CD4-positive, alpha-beta T cell (primary cell): ENCODE measurements at regions not wholly inside any gene's neighbourhood (a gene's known extent, or its start where the extent isn't known, plus 50 kb on each side); places are given as distances from the start of the nearest gene placed in this dataset.

Experiments used
- ATAC-seq: fragments of 200-7000 bp; cut with Tn5 transposase; one replicate; pipeline ENCODE4 v1.10.0; 2022; ENCODE audit warnings: mild to moderate bottlenecking; ENCODE audit not compliant: poor library complexity
- CTCF ChIA-PET: fragments of 350-600 bp; sonication (Branson Sonifier 250); formaldehyde crosslinking; loops from one replicate; lab custom pipeline; 2021; ENCODE audit warnings: antibody characterized with exemption, inconsistent platforms; lab: Charles Lee
- POLR2A ChIA-PET: fragments of 350-600 bp; sonication (Branson Sonifier 250); formaldehyde crosslinking; loops from one replicate; lab custom pipeline; 2021; ENCODE audit warnings: antibody characterized with exemption, inconsistent platforms; lab: Charles Lee
- DNase-seq, 14 experiments: peaks; one replicate each; pipeline ENCODE4 v3.0.0-alpha.2; 2013 to 2020; ENCODE audit warnings: mixed read lengths in 2 of 14
- H3K27ac ChIP-seq, 2 donors: one replicate each; pipeline versions ENCODE4 v1.5.1 to v1.7.0; 2013; ENCODE audit warnings: low read length in 2 of 2, low read depth in 1 of 2, mild to moderate bottlenecking in 1 of 2
- H3K27me3 ChIP-seq, 2 experiments: 1 replicate in 1 of 2; 2 replicates in 1 of 2; pipeline versions ENCODE4 v1.6.1 to v1.7.0; 2013; ENCODE audit warnings: low read length in 2 of 2, control low read depth in 1 of 2, mild to moderate bottlenecking in 1 of 2, moderate library complexity in 1 of 2; ENCODE audit not compliant: insufficient read depth in 2 of 2, control insufficient read depth in 1 of 2
- H3K36me3 ChIP-seq: one replicate; pipeline ENCODE4 v1.6.1; 2013; ENCODE audit warnings: low read length, control low read depth; ENCODE audit not compliant: insufficient read depth
- H3K4me1 ChIP-seq: one replicate; pipeline ENCODE4 v1.6.1; 2013; ENCODE audit warnings: low read length, control low read depth; ENCODE audit not compliant: insufficient read depth
- H3K4me3 ChIP-seq: one replicate; pipeline ENCODE4 v1.5.1; 2013; ENCODE audit warnings: mild to moderate bottlenecking, low read length, moderate library complexity
- H3K9me3 ChIP-seq, 2 experiments: 1 replicate in 1 of 2; 2 replicates in 1 of 2; pipeline versions ENCODE4 v1.6.1 to v1.7.0; 2013; ENCODE audit warnings: low read length in 2 of 2, mild to moderate bottlenecking in 2 of 2, control low read depth in 1 of 2, moderate library complexity in 1 of 2; ENCODE audit not compliant: control insufficient read depth in 1 of 2, insufficient read depth in 1 of 2
- H3K27ac Mint-ChIP-seq: one replicate; pipeline ENCODE4 v1.8.0; 2020; ENCODE audit warnings: mixed read lengths
- H3K27me3 Mint-ChIP-seq: one replicate; pipeline ENCODE4 v1.8.0; 2021; ENCODE audit warnings: mixed read lengths
- H3K36me3 Mint-ChIP-seq: one replicate; pipeline ENCODE4 v1.8.0; 2021; ENCODE audit warnings: low read depth, mixed read lengths
- H3K4me1 Mint-ChIP-seq: one replicate; pipeline ENCODE4 v1.8.0; 2021; ENCODE audit warnings: low read depth, mixed read lengths
- H3K4me3 Mint-ChIP-seq: one replicate; pipeline ENCODE4 v1.8.0; 2020; ENCODE audit warnings: mild to moderate bottlenecking, mixed read lengths
- H3K9me3 Mint-ChIP-seq: one replicate; pipeline ENCODE4 v1.8.0; 2020; ENCODE audit warnings: mixed read lengths
- intact Hi-C, 2 experiments: fragments of 100-400 bp; cut with DNase I in 1 of 2; cut with micrococcal nuclease in 1 of 2; formaldehyde crosslinking; loops; one replicate each; pipeline versions ENCODE4 v1.15.1 to v1.9.0; 2023 to 2025; cut with DNase I, micrococcal nuclease
- TF ChIP-seq, protein P1 (sequence below): fragments of 200-600 bp; IDR thresholded peaks from one replicate; pipeline ENCODE4 v1.8.0; 2022; ENCODE audit warnings: antibody characterized with exemption, mild to moderate bottlenecking

GRCh38 chr10:121355161-121355560 is 243.1 kb downstream of the FGFR2 start:
- no peak overlapping the region for H3K27ac ChIP-seq
- no peaks in the 10 kb centered on the region for H3K36me3 Mint-ChIP-seq
- CTCF ChIA-PET = no interaction called here
- H3K4me1 Mint-ChIP-seq = no peaks in the 10 kb centered on the region
- intact Hi-C loops = no loop called here
- H3K27ac Mint-ChIP-seq = no peak overlapping the region
- no peaks in the 10 kb centered on the region for H3K27me3 ChIP-seq
- H3K4me3 Mint-ChIP-seq = no peak overlapping the region
- H3K36me3 ChIP-seq = no peaks in the 10 kb centered on the region
- no peak for ATAC-seq
- H3K4me3 ChIP-seq = no peak overlapping the region
- H3K4me1 ChIP-seq = no peaks in the 10 kb centered on the region
- TF ChIP-seq, protein P1, sequence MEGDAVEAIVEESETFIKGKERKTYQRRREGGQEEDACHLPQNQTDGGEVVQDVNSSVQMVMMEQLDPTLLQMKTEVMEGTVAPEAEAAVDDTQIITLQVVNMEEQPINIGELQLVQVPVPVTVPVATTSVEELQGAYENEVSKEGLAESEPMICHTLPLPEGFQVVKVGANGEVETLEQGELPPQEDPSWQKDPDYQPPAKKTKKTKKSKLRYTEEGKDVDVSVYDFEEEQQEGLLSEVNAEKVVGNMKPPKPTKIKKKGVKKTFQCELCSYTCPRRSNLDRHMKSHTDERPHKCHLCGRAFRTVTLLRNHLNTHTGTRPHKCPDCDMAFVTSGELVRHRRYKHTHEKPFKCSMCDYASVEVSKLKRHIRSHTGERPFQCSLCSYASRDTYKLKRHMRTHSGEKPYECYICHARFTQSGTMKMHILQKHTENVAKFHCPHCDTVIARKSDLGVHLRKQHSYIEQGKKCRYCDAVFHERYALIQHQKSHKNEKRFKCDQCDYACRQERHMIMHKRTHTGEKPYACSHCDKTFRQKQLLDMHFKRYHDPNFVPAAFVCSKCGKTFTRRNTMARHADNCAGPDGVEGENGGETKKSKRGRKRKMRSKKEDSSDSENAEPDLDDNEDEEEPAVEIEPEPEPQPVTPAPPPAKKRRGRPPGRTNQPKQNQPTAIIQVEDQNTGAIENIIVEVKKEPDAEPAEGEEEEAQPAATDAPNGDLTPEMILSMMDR = no peak
- no peak for DNase-seq
- peaks cover 4% of the 10 kb centered on the region for H3K9me3 Mint-ChIP-seq
- H3K9me3 ChIP-seq = peaks cover 0 to 4% of the 10 kb centered on the region in 2 experiments
- POLR2A ChIA-PET = no interaction called here
- H3K27me3 Mint-ChIP-seq = no peaks in the 10 kb centered on the region

DNA sequence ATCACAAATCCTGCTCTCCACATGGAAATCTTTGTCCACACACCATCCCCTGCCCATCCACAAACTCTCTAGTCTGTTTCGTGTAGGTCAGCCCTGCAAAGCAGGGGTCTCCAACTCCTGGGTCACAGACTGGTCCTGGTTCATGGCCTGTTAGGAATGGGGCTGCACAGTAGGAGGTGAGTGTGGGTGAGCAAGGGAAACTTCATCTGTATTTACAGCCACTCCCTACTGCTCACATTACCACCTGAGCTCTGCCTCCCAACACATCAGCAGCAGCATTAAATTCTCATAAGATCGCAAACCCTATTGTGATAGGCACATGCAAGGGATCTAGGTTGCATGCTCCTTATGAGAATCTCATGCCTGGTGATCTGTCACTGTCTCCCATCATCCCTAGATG is 242.1 kb downstream of the FGFR2 start:
- Mint-ChIP-seq H3K4me3 (no peak overlapping the region), H3K36me3 (no peaks in the 10 kb centered on the region), H3K27me3 (no peaks in the 10 kb centered on the region), H3K4me1 (no peaks in the 10 kb centered on the region), H3K9me3 (peaks cover 1% of the 10 kb centered on the region), H3K27ac (no peak overlapping the region)
- peaks cover 0 to 4% of the 10 kb centered on the region in 2 experiments for H3K9me3 ChIP-seq
- H3K27me3 ChIP-seq = no peaks in the 10 kb centered on the region
- H3K27ac ChIP-seq = no peak overlapping the region
- TF ChIP-seq, protein P1 = no peak
- H3K4me1 ChIP-seq = no peaks in the 10 kb centered on the region
- H3K36me3 ChIP-seq = no peaks in the 10 kb centered on the region
- intact Hi-C loops = no loop called here
- no peak overlapping the region for H3K4me3 ChIP-seq
- CTCF ChIA-PET = no interaction called here
- no peak for DNase-seq
- POLR2A ChIA-PET = no interaction called here
- no peak for ATAC-seq

DNA sequence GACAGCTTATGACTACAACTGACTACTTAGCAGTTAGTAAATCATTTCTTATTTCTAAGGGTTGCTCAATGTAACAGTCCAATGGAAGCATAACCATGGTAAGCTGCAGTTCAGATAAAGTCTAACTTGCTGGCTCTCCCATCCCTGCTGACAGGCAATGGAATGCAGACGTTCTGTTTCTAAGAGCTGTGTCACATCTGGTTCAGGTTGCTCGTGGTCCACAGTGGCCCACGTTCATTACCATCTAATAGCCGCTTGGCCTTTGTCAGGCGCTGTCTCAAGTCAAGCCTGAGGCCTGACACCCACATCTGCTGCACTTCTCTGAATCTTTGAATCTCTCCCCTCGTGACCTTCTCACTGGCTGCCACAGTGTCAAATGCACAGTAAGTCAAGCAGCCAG is 240.8 kb downstream of the FGFR2 start:
- Histone ChIP-seq H3K27me3 (no peaks in the 10 kb centered on the region), H3K9me3 (peaks cover 0 to 4% of the 10 kb centered on the region in 2 experiments), H3K27ac (no peak overlapping the region), H3K4me1 (no peaks in the 10 kb centered on the region), H3K4me3 (no peak overlapping the region), H3K36me3 (no peaks in the 10 kb centered on the region)
- CTCF ChIA-PET = no interaction called here
- no peaks in the 10 kb centered on the region for H3K27me3 Mint-ChIP-seq
- TF ChIP-seq, protein P1 = no peak
- H3K4me3 Mint-ChIP-seq = no peak overlapping the region
- H3K36me3 Mint-ChIP-seq = no peaks in the 10 kb centered on the region
- DNase-seq (no peak), ATAC-seq (no peak)
- H3K9me3 Mint-ChIP-seq = no peaks in the 10 kb centered on the region
- POLR2A ChIA-PET = no interaction called here
- H3K4me1 Mint-ChIP-seq = no peaks in the 10 kb centered on the region
- H3K27ac Mint-ChIP-seq = no peak overlapping the region
- intact Hi-C loops = no loop called here
